ENCODE measurements at regions not wholly inside any gene's neighbourhood (a gene's known extent, or its start where the extent isn't known, plus 50 kb on each side); places are given as distances from the start of the nearest gene placed in this dataset.

DNA sequence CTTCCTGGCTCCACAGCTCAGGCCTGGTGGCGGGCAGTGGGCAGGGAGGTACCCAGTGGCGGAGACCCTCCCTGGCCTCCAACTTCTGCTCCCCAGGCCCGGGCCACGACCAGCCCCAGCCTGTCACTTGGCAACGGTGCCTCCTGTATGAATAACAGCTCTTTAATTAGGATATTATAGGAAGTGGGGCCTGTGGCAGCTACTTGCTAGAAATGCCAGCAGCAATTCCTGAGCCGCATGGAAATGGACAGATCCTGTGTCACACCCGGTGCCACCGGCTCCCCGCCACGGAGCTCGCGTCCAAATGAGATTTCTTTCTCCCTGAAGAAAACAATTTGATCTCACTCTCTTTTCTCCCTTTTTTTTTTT lies 104.5 kb downstream of the CHST1 start (continued):
- no peak for TF ChIP-seq ZNF462 (CRISPR knock-in tag; IDR thresholded peaks at IDR 0.05)
- TF ChIP-seq POLR2AphosphoS5 (IDR thresholded peaks at IDR 0.05; ENCODE audit: low read depth) = no peak
- no peak for TF ChIP-seq ZNF331 (CRISPR knock-in tag; IDR thresholded peaks at IDR 0.05; ENCODE audit: low read depth)
- no peak for TF ChIP-seq NANOG (IDR thresholded peaks at IDR 0.05; ENCODE audit: borderline replicate concordance)
- no peak for TF ChIP-seq ZNF114 (CRISPR knock-in tag; IDR thresholded peaks at IDR 0.05)
- TF ChIP-seq STAT1 (IDR thresholded peaks at IDR 0.05; ENCODE audit: unreplicated experiment) = no peak
- TF ChIP-seq ETS1 (IDR thresholded peaks at IDR 0.05) = no peak
- no peak for TF ChIP-seq EZH2phosphoT487 (IDR thresholded peaks at IDR 0.05; ENCODE audit: unreplicated experiment)
- no peak for TF ChIP-seq JUNB (IDR thresholded peaks at IDR 0.05; ENCODE audit: unreplicated experiment)

Data from GM23338 (cell line).